ENCODE measurements at regions not wholly inside any gene's neighbourhood (a gene's known extent, or its start where the extent isn't known, plus 50 kb on each side); places are given as distances from the start of the nearest gene placed in this dataset.
A peak's percentile ranks its signal among the peaks of the same experiment; 100 is the strongest.

DNA sequence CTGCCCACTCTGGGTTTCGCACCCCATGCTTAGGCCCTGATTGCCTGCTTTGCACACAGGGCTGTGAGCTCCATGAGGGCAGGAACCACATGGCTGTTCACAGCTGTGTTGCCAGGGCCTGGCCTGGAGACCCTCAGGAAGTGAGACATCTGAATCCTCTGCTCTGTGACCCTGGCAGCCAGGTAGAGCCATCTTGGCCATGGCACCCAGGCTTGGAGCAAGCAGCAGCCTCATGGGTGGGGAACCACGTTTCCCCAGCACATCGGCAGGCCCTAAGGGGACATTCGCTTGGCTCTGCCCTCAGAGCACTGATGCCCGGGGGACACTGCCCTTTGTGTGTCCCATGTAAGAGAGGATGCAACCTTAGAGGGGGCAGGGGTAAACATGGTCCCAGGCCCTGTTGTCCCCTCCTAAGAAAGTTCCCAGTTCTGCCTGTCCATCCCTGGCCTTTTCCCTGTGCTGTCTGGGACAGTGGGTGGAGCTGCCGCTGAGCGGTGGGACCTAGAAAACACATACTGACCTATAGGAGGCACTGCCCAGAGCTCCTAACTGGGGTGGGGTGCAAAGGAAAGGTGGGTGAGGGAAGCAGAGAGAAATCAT is 144.1 kb upstream of the IER5L start:
- no peak for DNase-seq

DNA sequence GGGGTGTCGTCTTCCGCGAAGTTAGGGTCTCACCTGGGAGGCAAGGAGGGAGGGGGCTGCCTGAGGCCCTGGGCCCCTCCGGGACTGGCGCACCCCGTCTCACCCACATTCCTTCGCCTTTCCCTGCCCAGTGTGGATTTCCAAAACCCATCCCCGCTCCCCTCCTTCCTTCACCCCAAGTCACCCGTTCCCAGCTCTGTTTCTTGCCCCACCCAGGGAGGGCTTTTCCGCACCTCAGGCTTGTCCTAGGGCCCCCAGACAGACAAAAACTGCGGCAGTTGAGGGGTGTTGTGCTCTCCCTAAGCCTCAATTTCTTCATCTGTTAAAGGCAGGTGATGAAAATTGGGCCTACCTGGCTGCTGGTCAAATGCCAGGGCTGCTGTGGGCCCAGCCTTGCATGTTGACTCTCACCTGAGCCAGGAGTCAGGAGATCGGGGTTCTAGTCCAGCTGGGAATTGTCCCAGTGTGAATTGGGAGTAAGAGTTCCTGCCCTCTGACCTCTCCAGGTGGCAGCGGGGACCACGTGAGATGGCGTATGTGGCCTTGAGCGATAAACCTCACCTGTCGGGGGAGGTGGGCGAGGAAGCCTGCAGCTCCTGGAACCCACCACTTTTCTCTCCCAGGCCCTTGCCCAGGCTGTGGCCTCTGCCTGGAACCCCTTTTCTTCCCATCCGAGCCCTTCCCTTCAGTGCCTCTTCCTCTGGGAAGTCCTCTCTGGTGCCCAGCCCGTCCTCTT is 143.4 kb upstream of the IER5L start:
- DNase-seq: no peak

DNA sequence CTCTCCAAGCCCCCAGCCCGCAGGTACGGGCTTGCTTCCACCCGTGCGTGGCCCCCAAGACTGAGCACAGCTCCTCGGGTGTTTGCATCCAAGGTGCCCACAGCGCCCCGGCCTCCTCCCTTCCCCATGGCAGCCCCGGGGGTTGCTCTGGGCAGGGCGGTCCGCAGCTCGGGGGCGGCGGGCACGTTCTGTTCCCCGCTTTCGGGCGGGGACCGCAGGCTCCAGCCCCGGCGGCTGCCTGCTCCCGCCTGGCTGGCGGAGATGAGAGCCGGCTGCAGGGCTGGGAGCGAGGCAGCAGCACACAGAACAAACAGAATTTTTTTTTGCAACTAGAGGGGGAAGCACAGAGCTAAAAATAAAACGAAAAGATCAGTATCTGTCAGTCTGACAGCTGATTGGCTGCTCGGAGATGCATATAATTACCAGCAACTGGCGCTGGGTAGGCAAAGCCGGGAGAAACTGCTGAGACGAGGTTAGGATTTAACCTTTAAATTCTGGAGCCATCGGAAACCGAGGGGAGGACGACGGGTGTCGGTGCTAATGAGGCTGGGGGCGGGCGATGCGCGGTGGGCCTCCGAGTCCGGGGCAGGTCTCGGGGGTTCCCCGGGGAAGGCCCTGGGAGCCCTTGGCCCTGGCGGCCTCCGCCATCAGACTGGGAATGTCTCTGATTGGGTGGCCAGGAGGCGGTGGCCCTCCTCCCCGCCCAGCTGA is 142.7 kb upstream of the IER5L start:
- no peak for DNase-seq

DNA sequence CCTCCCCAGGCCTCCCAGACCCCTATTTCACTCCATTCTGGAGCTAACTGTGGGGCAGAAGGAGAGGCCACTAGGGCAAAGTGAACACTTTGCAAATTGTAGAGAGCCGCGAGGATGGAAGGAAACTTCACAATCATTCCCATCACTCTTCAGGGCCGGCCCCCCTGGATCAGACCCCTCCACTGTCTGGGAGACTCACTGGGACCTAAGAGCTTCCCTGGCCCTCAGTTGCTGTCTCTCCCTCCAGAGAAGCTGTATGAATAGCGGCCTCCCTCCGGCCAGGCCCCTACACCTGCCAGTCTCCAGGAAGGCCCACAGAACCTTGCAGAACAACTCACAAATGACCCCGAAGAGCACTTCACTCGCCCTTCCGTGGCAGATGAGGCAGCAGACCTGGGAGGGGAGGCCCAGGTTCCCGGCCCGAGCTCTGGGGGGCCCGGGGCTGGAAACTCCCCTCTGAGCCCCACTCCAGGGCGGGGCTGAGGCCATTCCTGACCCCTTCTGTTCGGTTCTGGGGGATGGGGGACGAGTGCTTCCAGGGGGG is 141.9 kb upstream of the IER5L start:
- no peak for DNase-seq

DNA sequence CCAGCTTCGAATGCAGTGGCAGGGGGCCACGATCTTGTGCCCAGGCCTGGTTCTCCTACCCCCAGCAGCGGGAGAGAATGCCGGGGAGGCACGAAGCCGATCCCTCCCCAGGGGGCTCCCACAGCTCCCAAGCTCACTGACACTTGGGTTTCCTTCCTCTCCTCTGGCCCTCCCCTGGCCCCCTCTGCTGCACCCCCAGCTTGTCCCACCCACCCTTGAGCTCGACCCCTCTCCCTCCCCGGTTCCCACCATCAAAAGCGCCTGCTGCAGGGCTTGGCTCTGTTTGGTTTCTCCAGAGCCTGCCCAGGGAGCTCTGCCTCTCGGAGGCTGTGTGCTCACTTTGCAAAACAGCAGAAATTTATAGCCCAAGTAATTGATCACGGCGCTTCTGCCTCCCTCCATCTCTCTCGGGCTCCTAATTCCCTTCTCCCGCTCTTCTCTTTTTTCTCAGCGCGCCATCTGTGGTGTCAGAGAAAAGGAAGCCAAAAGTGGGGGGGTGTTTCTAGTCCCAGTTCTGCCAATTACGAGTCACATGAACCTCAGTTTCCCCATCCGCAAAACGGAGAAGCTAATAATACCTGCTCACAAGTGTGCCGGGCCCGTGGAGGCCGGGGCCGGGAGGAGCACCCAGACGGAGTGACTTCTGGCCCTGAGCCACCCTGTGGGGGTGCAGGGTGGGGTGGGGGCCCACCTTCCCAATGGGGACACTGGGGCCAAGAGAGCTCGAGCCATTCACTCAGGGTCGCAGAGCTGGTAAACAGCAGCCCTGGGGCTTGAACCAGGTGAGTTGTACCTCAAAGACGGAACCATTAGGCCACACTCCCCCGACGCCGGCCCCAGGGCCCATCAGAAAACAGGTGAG is 141.2 kb upstream of the IER5L start:
- DNase-seq: no peak

DNA sequence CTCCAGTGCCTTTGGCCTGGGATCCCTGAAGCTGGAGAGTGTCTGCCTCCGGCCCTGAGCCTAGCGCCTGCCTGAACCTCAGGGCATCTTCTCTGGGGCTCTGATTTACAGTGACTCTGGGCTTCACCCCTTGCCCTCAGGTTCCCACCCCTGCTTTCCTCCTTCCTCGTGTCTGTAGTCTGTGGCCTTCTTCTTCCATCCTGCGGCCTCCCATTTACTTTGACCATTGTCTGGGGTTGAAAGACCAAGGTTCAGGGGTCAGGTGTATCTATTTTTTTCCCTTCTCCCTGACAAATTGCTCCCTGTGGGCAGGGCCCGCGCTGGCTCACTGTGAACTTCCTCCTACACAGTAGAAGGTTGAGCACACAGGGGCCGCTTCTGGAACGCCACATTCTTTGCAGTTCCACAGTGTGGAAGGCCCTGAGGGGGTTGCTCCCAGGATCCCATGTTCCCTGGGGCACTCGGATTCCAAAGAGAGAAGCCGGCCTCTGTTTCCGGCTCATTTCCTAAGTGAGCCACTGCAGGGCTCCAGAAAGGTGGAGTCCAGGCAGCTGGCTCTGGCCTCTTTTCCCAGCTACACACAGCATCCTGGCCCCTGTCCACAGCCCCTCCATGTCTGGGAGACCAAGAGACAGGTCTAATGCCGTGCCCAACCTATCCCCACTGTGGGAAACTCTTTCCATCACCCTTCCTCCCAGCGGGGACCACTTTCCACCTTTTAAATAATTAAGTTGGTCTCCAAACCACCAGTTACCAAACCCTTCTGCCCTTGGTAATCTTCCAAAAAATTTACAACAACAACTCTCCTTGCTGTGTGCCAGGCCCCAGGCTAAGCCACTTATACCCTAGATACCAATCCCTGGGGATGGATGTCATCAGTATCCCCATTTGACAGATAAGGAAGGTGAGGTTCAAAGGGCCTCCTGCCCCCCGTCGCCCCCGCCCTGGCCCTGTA is 140.3 kb upstream of the IER5L start:
- no peak for DNase-seq

DNA sequence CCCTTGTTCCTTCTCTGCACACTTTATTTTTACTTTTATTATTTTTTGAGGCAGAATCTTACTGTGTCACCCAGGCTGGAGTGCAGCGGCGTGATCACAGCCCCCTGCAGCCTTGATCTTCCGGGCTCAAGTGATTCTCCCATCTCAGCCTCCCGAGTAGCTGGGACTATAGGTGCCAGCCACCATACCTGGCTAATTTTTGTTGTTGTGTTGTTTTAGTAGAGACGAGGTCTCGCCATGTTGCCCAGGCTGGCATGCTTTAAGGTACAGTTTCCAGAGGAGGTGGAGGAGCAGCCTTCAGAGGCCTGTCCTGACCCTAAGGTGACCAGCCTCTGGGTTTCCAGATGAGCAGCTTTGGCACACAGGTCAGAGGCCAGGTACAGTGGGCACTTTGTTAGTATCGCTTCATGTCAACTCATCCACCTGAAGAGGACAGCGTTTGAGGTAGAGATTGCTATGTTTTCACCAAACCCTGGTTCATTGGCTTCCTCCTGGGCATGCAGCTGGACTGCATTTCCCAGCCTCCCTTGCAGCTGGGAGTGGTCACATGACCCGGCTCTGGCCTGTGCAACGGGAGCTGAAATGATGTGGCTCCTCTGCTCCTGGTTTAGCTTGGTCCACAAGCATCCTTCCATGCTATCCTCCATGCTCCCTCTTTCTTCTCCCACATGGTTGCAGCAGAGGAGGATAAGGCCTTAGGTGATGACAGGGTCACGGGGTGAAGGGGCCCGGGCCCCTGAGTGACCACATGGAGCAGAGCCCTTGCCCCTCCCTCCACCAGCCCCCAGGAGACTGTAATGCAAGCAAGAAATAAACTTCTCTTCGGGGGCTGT is 139.3 kb upstream of the IER5L start:
- DNase-seq: no peak

DNA sequence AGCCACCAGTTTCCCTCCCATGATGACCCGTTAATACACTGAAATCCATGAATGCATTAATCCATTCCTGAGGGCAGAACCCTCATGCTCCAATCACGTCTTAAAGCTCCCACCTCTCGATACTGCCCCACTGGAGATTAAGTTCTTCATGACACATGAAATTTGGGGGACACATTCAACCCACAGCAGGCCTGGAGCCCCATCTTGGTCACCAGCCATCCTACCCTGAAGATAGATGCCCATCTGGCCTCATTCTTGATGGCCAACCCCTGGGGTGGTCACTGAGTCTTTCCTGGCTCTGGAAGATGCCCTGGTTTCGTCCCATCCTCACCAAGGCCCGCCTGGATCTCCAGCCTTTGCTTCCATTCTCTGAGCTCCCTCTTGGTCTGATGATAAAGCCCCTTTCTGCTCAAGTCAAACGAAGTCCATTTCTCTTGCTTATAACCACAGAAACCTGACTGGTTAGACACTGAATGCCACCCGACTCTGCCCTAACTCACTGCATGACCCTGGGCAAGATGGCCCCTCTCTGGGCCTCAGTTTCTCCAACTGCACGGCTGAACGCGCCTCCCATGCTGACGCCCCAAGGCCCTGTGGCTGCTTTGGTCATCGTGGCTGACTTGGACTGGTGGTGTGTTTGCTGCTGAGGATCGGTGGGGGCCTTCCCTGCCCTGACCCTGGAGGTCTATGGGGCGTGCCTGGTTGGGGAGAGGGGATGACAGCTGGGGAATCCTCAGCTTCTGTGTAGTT is 138.4 kb upstream of the IER5L start:
- DNase-seq: no peak

DNA sequence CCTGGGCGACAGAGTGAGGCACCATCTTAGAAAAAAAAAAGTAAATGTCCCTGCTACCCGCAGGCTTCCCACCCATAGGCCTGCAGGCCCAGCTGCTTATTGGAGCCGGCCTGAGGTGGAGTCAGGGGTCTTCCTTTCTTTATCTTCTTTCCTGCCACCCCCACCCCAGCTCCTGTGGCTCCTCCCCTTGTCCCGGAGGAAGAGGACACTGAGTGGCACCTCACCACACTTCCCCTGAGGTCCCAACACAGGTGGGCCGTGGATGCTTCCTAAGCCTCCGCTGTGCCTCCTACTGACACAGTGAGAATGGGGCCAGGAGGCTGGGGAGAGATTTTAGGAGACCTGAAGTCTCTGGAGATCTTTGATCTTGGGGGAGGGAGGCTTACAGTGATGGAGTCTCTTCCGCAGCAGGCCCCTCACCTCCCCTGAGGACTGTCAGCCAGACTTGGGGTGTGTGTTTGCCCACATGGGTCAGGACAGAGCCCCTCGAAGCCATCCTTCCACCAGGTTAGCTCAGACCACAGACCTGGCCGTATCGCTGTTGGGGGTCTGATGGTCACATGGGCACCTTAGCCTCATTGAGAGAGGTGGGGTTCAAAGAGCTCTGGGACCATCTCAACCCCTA is 135.4 kb upstream of the IER5L start:
- DNase-seq: no peak

DNA sequence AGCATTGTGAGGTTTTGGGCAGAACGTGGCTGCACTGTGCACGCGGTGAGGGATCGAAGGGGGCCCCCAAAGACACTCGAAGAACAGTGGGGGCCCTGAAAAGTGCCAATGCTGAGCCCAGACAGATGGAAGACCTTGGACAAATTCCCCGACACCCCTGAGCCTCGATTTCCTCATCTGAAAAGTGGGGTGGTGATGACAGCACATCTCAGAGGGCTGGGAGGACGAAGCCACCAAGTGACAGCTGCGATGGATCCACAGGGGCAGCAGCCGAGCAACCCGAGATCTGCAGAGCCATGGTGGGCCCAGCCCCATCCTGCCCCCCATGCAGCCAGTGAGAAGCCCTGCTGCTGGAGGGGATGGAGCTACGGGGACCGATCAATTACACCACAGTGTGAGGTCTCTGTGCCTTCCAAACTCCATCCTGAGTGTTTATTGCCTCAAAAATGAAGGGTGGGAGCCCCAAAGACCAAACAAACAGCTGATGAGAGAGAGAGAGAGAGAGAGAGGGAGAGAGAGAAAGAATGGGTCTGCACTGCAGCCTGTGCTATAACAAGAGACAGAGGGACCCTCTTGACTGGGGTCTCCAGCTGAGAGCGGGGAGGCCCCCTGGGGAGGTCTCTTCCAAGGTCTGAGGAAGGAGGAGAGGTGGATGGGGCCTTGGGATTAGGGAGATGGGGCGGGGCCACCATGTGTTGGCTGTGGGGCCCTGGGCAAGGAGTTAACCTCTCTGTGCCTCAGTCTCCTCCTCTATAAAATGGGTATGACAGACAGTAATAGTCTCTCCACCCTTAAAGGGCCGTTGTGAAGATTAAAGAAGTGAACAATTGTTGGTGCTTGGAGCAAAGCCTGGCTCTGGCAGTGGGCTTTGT is 134.4 kb upstream of the IER5L start:
- DNase-seq: no peak

DNA sequence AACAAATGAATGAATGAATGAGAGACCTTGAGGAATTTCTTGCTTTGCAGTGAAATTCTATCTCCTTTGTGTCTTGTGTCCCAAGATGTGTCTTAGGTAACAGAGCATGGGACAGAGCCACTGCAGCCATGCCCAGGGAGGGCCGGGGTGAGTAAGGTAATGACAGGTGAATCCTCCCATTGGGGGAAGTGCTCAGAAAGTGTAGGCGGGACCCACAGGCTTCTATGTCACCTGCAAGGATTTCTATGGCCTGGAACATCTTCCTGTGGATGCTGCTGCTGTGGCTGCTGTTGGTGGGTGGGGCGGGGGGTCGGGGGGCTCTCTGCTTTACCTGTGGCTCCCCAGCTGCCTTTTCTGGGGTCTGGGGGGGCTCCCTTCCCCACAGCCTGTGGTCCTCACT is 133.6 kb upstream of the IER5L start:
- DNase-seq: no peak

DNA sequence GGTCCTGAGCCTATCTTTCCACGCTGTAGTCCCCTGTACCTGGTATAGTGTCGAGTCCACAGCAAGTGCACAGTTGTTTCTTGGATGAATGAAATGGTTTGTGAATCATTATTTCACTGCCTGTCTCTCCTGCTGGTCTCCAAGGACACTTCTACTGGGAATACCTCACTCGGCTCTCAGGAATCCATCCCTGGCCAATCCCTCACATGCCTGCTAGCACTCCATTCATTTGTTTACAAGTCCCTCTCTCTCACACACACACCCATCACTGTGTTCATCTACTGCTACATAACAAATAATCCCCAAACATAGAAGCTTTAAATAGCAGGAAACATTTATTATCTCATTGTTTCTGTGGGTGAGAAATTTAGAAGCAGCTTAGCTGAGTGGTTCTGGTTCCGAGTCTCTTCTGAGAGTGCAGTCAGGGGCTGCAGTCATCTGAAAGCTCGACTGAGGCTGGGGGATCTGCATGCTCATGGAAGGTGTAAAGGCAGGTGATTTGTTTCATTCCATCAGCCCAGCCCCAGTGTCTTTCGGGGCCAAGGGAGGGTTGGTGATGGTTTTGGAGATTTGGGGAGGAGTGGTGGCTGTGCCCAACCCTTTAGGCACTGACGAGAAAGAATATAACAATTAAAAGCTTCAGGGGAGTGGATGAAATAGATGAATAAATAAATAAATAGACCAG is 132.7 kb upstream of the IER5L start:
- DNase-seq: no peak

DNA sequence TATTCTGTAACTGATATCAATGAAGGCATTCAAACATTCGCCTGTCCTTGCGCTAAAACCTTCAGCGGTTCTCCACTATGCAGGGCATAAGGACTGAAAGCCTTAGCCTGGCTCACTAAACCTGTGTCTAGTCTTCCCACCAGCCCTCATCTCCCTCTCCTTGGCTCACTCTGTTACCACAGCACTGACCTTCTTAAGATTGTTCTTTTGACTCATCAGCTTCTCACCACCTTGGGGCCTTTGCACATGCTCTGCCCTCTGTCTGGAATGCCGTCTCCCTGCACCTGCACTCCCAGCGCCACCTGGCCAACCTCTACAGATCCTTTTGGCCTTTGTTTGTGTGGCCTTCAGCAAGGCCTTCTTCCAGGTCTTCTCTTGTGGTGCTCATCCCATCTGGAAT is 131.8 kb upstream of the IER5L start:
- no peak for DNase-seq

DNA sequence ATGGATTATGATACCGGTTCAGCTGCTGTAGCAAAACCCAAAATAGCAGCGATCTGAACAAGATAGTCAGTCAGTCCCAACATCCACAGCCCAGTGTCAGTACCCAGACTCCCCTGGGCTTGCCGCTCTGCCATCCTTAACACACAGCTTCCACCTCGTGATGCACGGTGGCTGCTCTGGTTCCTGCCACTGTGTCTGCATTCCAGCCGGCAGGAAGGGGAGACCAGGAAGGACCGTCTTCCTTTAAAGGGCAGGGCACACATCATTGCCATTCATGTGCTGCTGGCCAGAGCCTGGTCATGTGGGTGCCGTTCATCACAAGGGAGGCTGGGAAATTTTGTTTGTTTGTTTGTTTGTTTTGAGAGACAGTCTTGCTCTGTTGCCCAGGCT is 131.0 kb upstream of the IER5L start:
- no peak for DNase-seq

DNA sequence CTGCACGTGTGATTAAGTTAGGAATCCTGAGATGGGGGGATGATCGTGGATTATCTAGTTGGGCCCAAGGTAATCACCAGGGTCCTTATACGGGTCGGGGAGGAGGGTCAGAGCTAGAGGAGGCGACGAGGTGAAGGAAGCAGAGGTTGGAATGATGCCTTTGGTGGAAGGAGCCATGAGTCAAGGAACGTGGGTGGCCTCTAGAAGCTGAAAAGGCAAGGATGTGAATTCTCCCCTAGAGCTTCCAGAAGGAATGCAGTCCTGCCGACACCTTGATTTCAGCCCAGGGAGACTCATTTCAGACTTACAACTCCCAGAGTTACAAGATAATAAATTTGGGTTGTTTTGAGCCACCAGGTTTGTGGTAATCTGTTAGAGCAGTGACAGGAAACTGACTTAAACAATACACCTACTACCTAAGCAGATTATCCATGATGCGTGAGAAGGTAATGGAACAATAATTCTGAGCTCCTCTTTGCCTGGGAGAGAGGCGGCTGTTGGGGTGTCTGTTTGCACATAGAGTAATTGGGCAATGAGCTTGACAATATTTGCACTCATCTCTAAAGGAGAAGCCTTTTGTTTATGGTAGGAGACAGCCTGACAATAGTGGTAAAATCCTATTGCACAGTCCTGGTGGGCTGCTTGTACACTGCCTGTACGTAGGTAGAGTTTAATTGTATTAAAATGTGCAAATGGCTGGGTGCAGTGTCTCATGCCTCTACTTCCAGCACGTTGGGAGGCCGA is 129.3 kb upstream of the IER5L start:
- DNase-seq: peak; percentile 52

DNA sequence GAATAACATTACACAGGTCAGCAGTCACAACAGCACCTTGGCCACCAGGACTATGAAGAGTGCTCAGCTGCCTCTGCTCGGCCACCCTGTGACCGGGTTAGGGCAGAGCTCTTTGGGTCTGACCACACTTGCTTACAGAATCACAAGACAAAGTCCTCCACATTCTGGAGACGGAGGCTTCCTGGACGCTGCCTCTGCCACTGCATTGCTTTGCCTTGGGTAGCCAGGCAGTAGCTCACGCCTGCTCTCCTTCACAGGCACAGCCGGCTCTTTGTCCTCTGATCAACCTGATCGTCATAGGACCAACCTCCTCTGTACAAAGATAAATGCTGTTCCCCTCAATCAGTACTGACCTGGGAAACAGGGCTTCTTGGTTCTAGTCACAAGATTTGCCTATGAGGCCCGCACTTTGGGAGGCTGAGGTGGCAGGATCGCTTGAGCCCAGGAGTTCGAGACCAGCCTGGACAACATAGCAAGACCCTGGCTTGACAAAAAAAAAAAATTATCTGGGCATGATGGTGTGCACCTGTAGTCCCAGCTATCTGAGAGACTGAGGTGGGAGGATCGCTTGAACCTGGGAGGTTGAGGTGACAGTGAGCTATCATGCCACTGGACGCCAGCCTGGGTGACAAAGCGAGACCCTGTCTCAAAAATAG is 128.4 kb upstream of the IER5L start:
- DNase-seq: no peak

DNA sequence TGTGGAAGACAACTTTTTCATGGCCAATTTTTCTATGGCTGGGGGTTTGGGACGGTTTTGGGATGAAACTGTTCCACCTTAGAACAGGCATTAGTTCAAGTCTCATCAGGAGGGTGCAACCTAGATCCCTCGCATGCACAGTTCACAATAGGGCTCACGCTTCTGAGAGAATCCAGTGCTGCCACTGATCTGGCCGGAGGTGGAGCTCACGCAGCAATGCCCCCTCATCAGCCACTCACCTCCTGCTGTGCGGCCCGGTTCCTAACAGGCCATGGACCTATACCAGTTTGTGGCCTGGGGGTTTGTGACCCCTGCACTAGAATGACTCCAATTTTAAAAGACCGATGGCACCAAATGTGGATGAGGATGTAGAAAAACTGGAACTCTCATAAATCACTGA is 127.2 kb upstream of the IER5L start:
- no peak for DNase-seq

All from NCI-H345 (cell line).